ENCODE measurements at regions not wholly inside any gene's neighbourhood (a gene's known extent, or its start where the extent isn't known, plus 50 kb on each side); places are given as distances from the start of the nearest gene placed in this dataset.

- no peak for TF ChIP-seq ZBTB7A (IDR thresholded peaks at IDR 0.05; ENCODE audit: low read depth)
- TF ChIP-seq RAD21 (IDR thresholded peaks at IDR 0.05; ENCODE audit: low read depth): no peak
- no peak for TF ChIP-seq YY1 (IDR thresholded peaks at IDR 0.05; ENCODE audit: low read depth)
These were observed 134.3 kb downstream of the TFCP2L1 start for GRCh38 chr2:121150713-121151112.
